ENCODE measurements at regions not wholly inside any gene's neighbourhood (a gene's known extent, or its start where the extent isn't known, plus 50 kb on each side); places are given as distances from the start of the nearest gene placed in this dataset.
A peak's percentile ranks its signal among the peaks of the same experiment; 100 is the strongest.
"Not testable (repeated sequence)": the region's sequence is repeated elsewhere in the genome, so short reads cannot be mapped to it uniquely, and the experiment has no call there.

DNA sequence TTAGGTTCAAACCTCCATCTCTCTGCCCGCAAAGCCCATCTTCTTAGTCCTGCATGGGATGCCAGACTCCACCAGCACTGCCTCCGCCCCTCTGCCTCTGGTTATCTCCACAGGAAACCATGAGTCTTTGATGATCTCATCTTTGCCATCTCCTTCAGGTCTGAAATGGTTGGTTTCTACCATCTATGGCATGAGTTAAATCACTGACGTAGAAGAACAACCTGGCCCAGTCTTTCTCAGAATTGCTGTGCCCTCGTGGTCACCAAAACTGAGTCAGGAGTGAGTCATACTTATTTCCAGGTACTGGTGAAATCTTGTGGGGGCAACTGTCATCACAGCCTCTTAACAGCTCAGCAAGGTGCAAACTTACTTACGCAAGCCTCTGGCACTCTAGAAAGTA lies 468.7 kb upstream of the C16orf82 start:
- peak; percentile 76 for DNase-seq

DNA sequence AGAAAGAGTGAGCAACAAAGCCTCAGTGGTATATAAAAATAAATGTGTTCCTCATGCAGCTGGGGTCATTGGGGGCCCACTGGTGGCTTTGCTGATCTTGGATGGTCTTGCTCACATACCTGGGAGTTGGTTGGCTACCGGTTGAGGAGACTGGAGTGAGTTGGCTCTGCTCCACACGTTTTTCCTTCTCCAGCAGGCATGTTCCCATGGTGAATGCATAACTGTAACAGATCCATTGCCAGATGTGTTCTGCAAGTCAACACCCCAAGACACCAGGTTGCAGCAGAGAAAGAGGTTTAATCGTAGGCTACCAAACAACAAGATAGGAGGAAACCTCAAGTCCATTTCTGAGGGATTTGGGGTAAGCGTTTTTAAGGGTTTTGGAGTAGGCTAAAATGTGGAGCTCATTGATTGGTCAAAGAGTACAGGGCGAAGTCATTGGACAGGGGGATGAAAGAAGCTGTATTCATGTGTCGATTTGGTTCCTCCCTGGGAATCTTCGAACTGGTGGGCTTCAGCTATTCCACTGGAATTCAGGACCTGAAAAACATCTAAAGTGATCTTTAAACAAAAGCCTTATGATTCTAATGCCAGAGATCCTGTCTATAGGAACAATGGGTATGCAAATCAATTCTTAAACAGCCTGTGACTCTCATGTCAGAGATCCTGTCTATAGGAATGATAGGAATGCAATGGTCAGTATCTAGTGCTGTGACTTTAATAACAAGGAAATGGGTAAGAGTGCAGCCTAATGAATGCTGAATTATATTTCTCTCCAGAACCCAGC lies 467.5 kb upstream of the C16orf82 start:
- DNase-seq, result no peak

DNA sequence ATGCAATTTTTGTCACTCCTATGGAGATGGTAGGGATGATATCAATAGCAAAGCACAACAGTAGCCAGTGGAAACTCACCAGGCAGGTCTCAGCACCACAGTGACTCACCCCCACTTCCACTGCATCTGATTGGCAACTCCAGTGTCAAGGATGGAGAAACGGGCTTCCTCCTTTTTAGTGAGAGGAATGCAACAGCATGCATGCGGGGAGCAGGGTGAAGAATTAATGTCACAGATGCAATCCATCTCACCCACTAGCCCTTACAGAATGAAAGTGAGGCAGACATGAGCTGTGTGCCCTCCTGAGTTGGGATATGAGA lies 467.0 kb upstream of the C16orf82 start:
- no peak for DNase-seq

DNA sequence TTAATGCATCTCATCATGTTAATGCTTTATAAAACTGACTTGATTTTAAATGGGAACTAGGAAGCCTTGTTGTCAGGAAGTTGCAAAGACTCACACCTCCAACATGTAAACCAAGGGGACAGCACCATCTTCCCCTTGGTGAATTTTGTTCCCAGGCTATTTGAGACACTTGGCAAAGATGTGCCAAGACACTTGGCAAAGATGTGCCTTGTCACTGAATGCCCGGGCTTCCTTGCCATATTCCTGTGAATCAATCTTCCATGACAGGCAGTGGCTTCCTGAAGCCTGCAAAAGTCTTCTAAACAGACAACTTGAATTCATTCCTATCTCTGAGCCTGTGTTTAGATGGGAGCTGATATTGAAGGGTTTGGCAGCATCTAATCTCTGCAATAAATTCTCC lies 465.4 kb upstream of the C16orf82 start:
- no peak for DNase-seq

DNA sequence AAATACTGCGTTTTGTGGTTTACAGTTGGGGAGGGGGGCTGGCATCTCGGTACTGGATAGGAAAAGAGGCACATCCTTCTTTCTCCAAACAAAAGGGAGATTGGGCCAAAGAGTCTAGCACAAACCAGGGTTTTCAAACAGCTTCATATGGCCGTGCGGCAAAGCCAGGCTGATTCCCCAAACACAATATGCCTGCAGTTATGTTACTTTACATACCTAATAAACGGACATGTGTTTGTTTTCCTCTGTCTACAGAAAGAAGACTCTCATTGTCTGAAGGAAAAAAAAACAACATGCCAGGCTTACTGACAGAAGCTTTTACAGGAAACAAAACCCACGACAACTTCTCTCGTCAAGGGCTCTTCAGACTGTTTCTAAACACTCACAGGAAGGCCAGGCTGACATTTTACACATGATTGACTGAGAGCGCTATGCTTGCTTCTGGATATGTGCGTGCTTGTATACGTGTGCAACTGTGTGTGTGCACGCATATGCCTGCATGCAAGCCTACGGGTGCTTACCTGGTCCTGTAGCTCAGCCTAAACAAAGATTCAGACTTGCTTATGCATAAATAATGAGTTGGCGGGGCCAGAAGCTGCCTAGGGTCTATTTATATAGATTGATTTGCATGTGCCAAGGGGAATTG lies 461.0 kb upstream of the C16orf82 start:
- no peak for DNase-seq

DNA sequence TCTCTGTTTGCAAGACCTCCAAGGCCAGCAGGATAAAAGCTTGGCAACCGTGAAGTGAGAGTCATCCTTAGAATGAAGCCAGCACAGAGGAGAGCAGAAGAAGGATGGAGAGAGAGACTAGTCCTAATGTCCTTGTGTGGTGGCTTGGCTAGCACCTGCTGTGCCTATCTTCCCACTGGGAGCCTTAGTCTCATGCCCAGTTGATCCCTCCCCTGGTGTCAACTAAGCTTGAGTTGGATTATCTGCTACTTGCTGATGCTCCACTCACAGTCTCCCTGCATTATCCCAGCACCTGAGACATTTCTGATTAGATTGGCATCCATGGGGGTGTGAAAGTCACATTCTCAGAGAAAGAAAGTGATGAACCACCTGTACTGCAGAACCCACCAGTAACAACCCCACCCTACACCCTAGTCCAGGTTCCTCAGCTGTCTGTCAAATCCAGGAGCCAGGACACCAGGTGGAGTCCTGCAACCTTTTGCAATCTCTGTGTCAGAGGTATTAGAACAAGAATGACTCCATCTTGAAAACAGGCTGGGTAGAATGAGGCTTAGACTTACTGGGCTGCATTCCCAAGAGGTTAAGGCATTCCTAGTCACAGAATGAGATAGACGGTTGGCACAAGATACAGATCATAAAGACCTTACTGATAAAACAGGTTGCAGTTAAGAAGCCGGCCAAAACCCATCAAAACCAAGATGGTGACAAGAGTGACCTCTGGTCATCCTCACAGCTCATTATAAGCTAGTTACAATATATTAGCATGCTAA lies 460.2 kb upstream of the C16orf82 start:
- no peak for DNase-seq

DNA sequence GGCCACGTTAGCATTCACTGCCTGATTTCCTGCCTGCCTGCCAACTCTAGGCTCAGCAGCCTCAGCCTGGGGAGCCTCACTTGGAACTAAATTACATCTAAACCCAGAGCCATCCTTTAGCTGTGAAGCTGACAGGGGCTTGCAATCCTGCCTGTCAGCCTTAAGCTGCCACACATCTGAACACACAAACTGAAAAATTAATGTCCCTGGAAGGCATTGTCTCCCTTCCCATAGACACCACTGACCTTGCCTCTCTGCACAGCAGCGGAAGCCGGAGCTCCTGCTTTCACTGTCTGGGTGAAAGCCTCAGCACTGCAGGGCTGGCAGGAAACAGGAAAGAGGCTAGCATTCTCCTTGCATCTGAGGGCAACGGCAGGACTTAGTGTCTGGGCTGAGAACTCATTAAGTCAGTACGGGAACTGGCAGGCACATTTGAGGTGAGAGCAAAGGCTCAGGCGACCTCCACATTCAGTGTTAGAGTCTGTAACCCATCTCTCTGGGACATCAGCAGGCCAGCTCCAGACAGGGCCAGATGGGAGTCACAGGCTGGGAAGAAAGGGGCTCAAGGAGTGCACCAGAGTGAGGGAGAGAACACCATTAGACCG lies 452.4 kb upstream of the C16orf82 start:
- no peak for DNase-seq

DNA sequence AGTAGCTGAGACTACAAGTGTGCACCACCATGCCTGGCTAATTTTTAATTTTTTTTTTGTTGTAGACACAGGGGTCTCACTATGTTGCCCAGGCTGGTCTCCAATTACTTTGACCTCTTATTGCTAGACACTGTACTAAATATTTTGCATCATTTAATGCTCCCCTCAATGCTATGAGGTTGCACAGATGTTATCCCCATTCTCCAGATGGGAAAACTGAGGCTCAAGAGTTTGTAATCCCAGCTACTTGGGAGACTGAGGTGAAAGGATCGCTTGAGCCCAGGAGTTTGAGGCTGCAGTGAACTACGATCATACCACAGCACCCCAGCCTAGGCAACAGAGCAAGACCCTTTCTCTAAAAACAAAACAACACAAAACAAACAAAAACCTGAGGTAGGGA lies 443.3 kb upstream of the C16orf82 start:
- DNase-seq, result no peak

DNA sequence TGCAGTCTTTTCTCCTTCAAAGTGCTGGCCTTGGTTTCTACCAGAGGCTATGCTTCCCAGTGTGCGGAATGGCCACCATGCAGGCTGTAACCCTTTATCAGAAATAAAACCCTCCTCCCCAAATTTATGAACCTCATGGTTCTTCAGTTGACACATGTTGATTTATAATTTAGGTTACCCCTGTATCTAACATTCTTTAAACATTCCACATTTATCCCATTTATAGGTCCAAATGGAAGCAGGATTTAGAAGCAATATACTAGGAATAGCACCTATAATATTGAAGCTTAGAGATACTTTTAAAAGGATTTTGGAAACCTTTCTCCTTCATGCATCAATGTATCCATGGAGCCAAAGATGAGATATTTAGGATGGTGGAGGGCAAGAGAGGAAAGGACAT lies 438.8 kb upstream of the C16orf82 start:
- no peak for DNase-seq

DNA sequence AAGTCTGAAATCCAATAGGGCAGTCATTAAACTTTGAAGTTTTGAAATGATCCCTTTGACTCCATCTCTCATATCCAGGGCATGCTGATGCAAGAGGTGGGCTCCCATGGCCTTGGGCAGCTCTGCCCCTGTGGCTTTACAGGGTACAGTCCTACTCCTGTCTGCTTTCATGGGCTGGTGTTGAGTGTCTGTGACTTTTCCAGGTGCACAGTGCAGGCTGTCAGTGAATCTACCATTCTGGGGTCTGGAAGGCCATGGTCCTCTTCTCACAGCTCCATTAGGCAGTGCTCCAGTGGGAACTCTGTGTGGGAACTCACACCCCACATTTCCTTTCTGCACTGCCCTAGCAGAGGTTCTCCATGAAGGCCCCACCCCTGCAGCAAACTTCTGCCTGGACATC lies 435.4 kb upstream of the C16orf82 start:
- not testable (repeated sequence) for DNase-seq

DNA sequence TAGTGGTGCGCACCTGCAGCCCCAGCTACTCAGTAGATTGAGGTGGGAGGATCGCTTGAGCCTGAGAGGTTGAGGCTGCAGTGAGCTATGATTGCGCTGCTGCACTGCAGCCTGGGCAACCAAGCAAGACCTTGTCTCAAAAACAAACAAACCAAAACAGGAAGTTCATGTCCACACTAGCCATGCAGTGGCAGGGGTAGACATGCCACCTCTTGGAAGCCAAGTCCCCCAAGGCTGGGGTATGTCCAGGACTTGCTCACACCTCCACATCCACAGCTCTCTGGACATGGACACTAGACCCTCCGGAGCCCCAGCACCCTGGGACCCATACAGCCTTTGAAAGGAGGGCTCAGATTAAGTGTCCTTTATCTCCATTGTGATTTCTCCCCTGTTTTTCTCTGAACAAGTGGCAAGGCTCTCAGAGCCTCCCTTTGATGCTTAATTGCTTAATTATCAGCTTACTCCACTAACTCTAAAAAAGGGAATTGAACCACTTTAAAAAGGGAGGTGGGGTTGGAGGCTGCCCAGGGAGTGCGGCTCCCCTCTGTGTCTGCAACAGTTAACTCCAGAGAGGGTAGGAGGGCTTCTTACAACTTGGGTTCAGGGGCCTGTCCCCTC lies 424.6 kb upstream of the C16orf82 start:
- DNase-seq, result no peak

DNA sequence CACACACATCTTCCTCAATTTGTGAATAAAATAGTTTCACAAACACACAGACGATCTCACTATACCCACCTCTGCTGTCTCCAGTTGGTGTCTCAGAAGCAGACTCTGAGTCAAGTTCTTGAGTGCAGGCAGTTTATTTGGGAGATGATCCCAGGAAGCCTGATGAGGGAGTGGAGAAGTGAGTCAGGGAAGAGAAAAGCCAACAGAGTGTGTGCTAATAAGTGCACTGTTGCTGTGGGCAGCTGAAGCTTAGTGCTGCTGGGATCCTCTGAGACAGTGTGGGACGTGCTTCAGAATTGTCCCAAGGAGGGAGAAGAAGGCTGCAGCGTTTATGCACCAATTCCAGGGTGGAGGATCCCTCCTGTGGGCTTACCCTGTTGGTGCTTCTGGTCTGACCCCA lies 423.2 kb upstream of the C16orf82 start:
- no peak for DNase-seq

DNA sequence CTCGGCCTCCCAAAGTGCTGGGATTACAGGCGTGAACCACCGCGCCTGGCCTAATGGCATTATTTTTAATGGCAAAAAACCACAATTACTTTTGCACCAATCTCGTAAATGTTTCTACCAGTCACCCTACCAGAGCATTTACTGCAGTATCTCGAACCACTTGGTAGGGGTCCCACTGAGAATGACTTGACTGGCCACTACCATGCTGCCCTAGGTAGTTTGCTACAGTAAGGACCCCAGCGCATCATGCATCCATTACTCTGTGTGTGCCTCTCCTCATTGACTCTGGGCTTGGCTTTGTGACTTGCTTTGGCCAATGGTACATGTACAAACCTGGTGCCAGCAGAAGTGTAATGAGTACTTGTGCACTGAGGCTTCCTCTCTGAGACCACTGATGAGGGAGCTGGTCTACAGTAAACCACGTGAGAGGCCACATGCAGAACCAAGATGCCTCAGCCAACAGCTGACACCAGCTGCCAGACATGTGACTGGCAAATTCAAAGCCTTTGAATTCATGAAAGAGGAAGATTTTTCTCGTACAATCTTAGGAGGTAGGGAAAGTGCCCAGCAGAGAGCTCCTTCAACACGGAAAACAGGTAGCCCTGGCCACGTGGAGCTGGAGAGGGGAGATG lies 421.7 kb upstream of the C16orf82 start:
- DNase-seq, result no peak

DNA sequence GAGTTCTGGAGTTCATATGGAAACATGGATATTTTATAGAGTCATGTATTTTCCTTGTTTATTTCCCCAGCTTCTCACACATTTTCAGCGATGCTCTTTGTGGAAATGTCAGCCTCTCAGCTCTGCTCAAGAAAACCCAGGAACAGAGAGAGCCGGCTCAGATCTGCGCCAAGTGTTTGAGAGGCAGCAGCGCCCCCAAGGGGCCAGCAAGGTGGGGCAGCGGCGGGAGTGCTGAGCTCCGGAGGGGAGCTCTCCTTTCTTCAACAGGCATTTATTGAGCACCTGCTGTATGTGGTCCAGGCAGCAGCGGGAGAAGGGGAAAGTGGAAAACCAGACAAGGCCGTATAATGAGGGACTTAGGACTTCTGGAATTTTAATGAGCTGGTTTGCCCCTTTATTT lies 421.1 kb upstream of the C16orf82 start:
- DNase-seq, result peak; percentile 71

DNA sequence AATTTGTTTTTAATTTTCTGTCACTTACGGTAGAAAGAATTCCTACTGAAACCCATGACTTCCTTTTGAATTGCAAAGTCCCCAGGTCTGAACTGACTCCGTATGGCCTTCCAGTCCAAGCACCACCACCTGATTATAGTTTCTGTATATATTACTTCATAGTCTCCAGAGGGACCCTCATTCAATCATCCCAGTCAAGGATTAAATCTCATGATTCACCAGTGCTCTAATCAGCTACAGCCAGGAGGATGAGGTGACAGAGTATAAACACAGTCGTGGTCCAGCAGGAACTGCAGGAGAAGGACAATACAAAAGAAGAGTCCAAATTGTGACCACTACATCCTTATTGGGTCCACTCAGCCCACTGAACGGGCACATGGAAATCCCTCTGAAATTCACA lies 418.9 kb upstream of the C16orf82 start:
- no peak for DNase-seq

DNA sequence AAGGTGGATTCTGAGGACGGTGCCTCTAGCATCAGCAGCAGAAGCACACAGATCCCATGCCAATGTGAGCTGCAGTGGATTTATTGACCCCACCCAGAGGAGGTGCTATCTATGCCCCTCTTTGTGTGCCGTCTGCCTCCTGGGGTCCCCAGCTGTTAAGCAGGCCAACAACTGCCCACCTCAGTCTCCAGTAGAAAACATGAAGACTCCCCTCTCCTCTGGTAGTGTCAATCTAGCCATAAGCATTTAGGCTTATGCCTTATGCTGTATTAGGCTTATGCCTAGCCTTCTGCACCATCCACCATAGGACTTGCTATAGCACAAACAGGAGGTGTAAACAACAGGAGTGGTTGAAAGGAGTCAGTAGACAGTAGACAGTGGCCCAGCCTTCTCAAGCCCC lies 417.9 kb upstream of the C16orf82 start:
- DNase-seq, result no peak

DNA sequence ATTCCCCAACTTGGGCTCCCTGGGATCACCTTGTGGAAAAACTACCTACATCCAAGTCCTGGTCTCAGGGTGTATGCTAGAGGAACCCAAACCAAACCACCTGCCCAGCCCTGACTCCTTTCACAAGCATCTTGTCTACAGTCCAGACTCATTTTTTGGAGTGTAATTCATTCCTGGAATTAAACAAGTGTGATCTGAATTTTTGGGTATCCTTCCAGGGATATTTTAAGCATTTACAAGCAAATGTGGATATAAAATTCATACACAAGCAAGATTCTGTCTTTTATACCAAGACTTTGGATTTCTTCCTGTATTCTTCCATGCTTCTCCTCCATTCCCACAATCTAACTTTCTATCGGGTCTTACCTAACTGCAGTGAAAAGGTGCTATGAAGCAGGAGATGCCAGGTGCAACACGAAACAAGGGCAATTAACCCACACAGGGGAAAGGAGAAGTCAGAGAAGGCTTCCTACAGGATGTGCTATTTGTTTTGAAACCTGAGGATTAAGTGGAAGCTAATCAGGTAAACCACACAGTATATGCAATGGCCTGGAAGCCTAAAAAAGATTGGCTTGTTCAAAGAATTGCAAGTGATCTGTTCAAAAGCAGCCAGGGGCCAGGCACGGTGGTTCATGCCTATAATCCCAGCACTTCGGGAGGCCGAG lies 417.2 kb upstream of the C16orf82 start:
- no peak for DNase-seq

DNA sequence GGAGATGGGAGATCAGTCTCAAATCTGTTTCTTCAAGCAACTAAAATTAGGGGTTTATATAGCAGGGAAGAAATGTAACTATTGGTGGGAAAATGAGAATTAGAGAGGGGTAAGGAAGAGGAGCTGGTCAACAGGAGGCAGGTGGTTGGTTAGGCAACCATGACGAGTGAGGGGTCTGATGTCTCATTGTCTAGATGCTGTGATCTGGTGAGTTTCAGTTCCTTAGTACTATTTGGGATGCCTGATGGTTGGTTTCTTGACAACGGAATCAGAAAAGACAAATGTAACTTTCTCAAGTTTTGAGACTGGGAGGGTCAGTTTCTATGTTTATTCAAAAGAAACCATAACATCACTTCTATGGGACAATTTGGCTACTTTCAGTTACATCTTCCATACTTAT lies 415.3 kb upstream of the C16orf82 start:
- no peak for DNase-seq

DNA sequence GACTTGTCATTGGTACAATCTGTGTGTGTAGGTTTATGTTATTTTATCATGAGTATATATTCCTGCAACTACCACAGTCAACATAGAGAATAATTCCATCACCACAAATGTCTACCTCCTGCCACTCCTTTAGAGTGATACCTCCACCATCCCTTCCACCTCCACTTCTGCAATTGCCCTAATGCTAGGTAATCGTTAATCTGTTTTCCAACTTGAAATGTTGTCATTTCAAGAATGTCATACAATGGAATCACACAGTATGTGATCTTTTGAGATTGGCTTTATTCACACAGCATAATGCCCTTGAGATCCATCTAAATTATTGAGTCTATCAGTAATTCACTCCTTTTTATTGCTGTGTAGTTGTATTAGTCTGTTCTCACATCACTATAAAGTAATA lies 414.8 kb upstream of the C16orf82 start:
- no peak for DNase-seq

DNA sequence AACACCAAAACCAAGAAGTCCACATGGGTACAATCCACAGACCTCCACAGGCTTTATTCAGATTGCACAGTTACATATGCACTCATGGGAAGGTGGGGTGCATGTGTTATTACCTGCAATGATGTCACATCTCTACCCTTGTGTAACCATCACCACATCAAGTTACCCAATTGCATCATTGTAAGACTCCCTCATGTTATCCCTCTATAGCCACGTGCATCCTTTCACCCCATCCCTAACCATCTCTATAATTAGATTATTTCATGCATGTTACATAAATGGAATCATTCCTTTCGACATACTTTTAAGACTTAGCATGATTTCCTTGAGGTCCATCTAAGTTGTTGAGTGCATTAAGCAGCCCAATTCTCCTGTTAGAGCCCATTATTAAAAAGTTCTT lies 408.2 kb upstream of the C16orf82 start:
- DNase-seq, result no peak

DNA sequence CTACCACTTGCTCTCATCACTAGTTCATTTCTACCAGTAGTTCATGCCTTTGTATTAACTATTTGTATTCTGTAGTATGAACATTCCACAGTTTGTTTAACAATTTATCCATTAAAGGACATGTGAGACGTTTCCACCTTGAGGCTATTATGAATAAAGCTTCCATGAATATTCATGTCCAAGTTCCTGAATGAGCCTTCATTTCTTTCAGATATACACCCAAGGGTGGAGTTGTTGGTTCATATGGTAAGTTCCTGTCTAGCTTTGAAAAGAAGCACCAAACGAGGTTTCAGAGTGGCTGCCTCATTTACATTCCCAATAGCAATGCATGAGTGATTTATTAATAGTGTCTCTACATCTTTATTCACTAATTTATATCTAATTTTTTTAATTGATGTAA lies 407.8 kb upstream of the C16orf82 start:
- DNase-seq, result no peak

DNA sequence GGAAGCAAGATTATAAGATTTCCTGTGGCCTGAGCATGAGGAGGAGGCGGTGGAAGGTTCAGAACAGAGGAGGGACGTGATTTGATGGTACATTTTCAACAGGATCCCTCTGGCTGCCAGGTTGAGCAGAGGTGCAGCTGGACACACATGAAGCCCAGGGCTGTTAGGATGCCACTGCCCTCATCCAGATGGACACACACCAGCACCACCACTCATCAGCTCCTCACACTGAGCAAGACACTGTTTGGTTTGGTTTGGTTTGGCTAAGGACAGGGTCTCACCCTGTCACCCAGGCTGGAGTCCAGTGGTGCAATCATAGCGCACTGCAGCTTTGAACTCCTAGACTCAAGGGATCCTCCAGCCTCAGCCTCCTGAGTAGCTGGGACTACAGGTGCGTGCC lies 402.6 kb upstream of the C16orf82 start:
- DNase-seq, result no peak
